Liver (tissue), 7 donors: ENCODE measurements at regions not wholly inside any gene's neighbourhood (a gene's known extent, or its start where the extent isn't known, plus 50 kb on each side); places are given as distances from the start of the nearest gene placed in this dataset.

Experiments used
- DNase-seq: peaks from one replicate; pipeline ENCODE4 v3.0.0-alpha.2; 2017; ENCODE audit warnings: low spot score
- H3K27ac ChIP-seq, 2 donors: one replicate each; pipeline ENCODE4 v1.7.0; 2013; ENCODE audit warnings: inconsistent platforms in 2 of 2, low read length in 2 of 2, control low read depth in 1 of 2, low read depth in 1 of 2, mild to moderate bottlenecking in 1 of 2
- H3K27me3 ChIP-seq, 4 donors: one replicate each; pipeline versions ENCODE4 v1.6.1 to v1.7.0; 2013; ENCODE audit warnings: low read length in 3 of 4, inconsistent platforms in 1 of 4, mild to moderate bottlenecking in 1 of 4, moderate library complexity in 1 of 4; ENCODE audit not compliant: control insufficient read depth in 4 of 4, insufficient read depth in 4 of 4
- H3K36me3 ChIP-seq, 4 donors: one replicate each; pipeline versions ENCODE4 v1.6.1 to v1.7.0; 2013; ENCODE audit warnings: low read length in 3 of 4, mild to moderate bottlenecking in 3 of 4, low read depth in 1 of 4, moderate library complexity in 1 of 4; ENCODE audit not compliant: control insufficient read depth in 4 of 4, insufficient read depth in 3 of 4
- H3K4me1 ChIP-seq, 4 donors: one replicate each; pipeline versions ENCODE4 v1.6.1 to v1.7.0; 2013; ENCODE audit warnings: low read length in 3 of 4, mild to moderate bottlenecking in 3 of 4, moderate library complexity in 1 of 4; ENCODE audit not compliant: control insufficient read depth in 4 of 4, insufficient read depth in 4 of 4
- H3K4me3 ChIP-seq, 3 donors: one replicate each; pipeline versions ENCODE4 v1.6.1 to v1.7.0; 2013; ENCODE audit warnings: low read length in 3 of 3, control low read depth in 1 of 3, low read depth in 1 of 3, mild to moderate bottlenecking in 1 of 3
- H3K9ac ChIP-seq, 2 donors: one replicate each; pipeline ENCODE4 v1.7.0; 2013; ENCODE audit warnings: low read length in 2 of 2, mild to moderate bottlenecking in 2 of 2, moderate library complexity in 2 of 2, control low read depth in 1 of 2, low read depth in 1 of 2
- H3K9me3 ChIP-seq, 4 donors: one replicate each; pipeline versions ENCODE4 v1.6.1 to v1.7.0; 2013; ENCODE audit warnings: low read length in 3 of 4; ENCODE audit not compliant: control insufficient read depth in 4 of 4
- ATF3 ChIP-seq: IDR thresholded peaks from 2 replicates; pipeline ENCODE4 v1.6.1; 2016; ENCODE audit warnings: antibody characterized with exemption
- EGR1 ChIP-seq, 2 donors: IDR thresholded peaks; 2 replicates each; pipeline ENCODE4 v1.6.1; 2016 to 2018; ENCODE audit warnings: antibody characterized with exemption in 2 of 2, low read depth in 2 of 2
- FOXA1 ChIP-seq: IDR thresholded peaks from 2 replicates; pipeline ENCODE4 v1.6.1; 2016; ENCODE audit warnings: antibody characterized with exemption
- GABPA ChIP-seq, 2 donors: IDR thresholded peaks in 1 of 2; conservative IDR thresholded peaks in 1 of 2; 2 replicates each; pipeline ENCODE4 v1.6.1; 2016; ENCODE audit warnings: antibody characterized with exemption in 2 of 2, mild to moderate bottlenecking in 1 of 2, moderate library complexity in 1 of 2
- HNF4A ChIP-seq, 2 donors: conservative IDR thresholded peaks; 2 replicates each; pipeline ENCODE4 v1.6.1; 2016; ENCODE audit warnings: antibody characterized with exemption in 2 of 2, mild to moderate bottlenecking in 2 of 2
- HNF4G ChIP-seq: IDR thresholded peaks from 2 replicates; pipeline ENCODE4 v1.6.1; 2016; ENCODE audit warnings: antibody characterized with exemption
- MAX ChIP-seq: IDR thresholded peaks from 2 replicates; pipeline ENCODE4 v1.6.1; 2016; ENCODE audit warnings: antibody characterized with exemption
- NR2F2 ChIP-seq: IDR thresholded peaks from 2 replicates; pipeline ENCODE4 v1.6.1; 2016; ENCODE audit warnings: antibody characterized with exemption
- RAD21 ChIP-seq, 2 donors: IDR thresholded peaks; 2 replicates each; pipeline ENCODE4 v1.6.1; 2016; ENCODE audit warnings: antibody characterized with exemption in 2 of 2, mild to moderate bottlenecking in 2 of 2
- RXRA ChIP-seq, 2 donors: IDR thresholded peaks; 2 replicates each; pipeline ENCODE4 v1.6.1; 2017 to 2018; ENCODE audit warnings: antibody characterized with exemption in 2 of 2, mild to moderate bottlenecking in 1 of 2
- SP1 ChIP-seq: IDR thresholded peaks from 2 replicates; pipeline ENCODE4 v1.6.1; 2018; ENCODE audit warnings: antibody characterized with exemption, mild to moderate bottlenecking
- TAF1 ChIP-seq: conservative IDR thresholded peaks from 2 replicates; pipeline ENCODE4 v1.6.1; 2016; ENCODE audit warnings: antibody characterized with exemption, mild to moderate bottlenecking
- YY1 ChIP-seq: IDR thresholded peaks from 2 replicates; pipeline ENCODE4 v1.6.1; 2016; ENCODE audit warnings: antibody characterized with exemption, mild to moderate bottlenecking
- ZBTB33 ChIP-seq: IDR thresholded peaks from 2 replicates; pipeline ENCODE4 v1.6.1; 2016; ENCODE audit warnings: antibody characterized with exemption
- WGBS: extraction: QIAGEN DNeasy Blood & Tissue Kit; methylation state at CpG from one replicate; pipeline ENCODE4 v1.1.7; 2013; 5-methylcytosine and 5-hydroxymethylcytosine counted together
- donor health status: healthy.
- donor health status: healthy.
- donor health status: healthy.
- donor health status: healthy.

- no peak overlapping the region for H3K9ac ChIP-seq
- H3K27ac ChIP-seq: no peak overlapping the region
- TF ChIP-seq EGR1 (IDR thresholded peaks at IDR 0.05; ENCODE audit: low read depth in 2 of 2): no peak
- no peak for TF ChIP-seq HNF4G
- TF ChIP-seq HNF4A (conservative IDR thresholded peaks at IDR 0.05): no peak
- TF ChIP-seq ZBTB33: no peak
- no peak for TF ChIP-seq GABPA (IDR thresholded peaks at IDR 0.05 in 1 of 2, conservative IDR thresholded peaks at IDR 0.05 in 1 of 2)
- no peak for TF ChIP-seq NR2F2
- no peak for TF ChIP-seq ATF3
- TF ChIP-seq TAF1: no peak
- no peak for TF ChIP-seq FOXA1
- no peak for TF ChIP-seq RXRA (IDR thresholded peaks at IDR 0.05)
- no peak for TF ChIP-seq MAX
- no peak for TF ChIP-seq RAD21 (IDR thresholded peaks at IDR 0.05)
- TF ChIP-seq YY1: no peak
- TF ChIP-seq SP1: no peak
- H3K36me3 ChIP-seq: no peaks in the 10 kb centered on the region
- no peaks in the 10 kb centered on the region for H3K9me3 ChIP-seq
- no peak for DNase-seq
- H3K4me3 ChIP-seq: no peak overlapping the region
- no peaks in the 10 kb centered on the region for H3K27me3 ChIP-seq
- H3K4me1 ChIP-seq: no peaks in the 10 kb centered on the region
These were observed 60.1 kb upstream of the PPM1H start for GRCh38 chr12:62995097-62995496.

- Histone ChIP-seq H3K36me3 (no peaks in the 10 kb centered on the region), H3K27me3 (no peaks in the 10 kb centered on the region), H3K4me3 (no peak overlapping the region), H3K9ac (no peak overlapping the region), H3K27ac (no peak overlapping the region), H3K4me1 (peaks cover 0 to 1% (median 0%) of the 10 kb centered on the region in 4 donors), H3K9me3 (no peaks in the 10 kb centered on the region)
- no peak for DNase-seq
- 18% methylated on average over 2 of the region's 2 CpGs for WGBS
- TF ChIP-seq ATF3: no peak
- TF ChIP-seq RXRA (IDR thresholded peaks at IDR 0.05): peak in 1 of 2 donors; percentile 22
These were observed 51.9 kb upstream of the PPM1H start for GRCh38 chr12:62986844-62987243.
